ENCODE measurements at regions not wholly inside any gene's neighbourhood (a gene's known extent, or its start where the extent isn't known, plus 50 kb on each side); places are given as distances from the start of the nearest gene placed in this dataset.

DNA sequence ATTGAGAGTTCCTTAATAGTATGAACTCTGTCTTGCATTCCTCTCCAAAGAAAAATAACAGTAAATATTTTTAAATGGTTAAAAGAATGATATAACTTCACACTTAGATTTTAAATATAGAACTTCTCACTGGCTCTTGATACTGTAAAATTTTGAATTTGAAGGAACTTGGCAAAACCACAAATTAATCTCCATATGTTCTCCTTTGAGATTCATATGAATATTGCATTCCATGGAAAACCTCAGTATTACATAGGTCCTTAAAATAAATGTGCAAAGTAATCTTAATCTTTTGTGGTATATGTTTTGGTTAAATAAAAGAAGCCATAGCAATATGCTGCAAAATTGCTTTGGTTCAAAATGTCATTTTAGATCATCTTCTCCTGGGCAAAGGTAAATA is 1137.6 kb upstream of the LRRTM3 start:
- TF ChIP-seq CTCF (conservative IDR thresholded peaks at IDR 0.05; ENCODE audit: low read depth in 2 of 2) = no peak
- TF ChIP-seq STAT1 (IDR thresholded peaks at IDR 0.05; ENCODE audit: unreplicated experiment) = no peak
- no peak for TF ChIP-seq EZH2 (IDR thresholded peaks at IDR 0.05; ENCODE audit: low read depth, unreplicated experiment)
- TF ChIP-seq REST (IDR thresholded peaks at IDR 0.05; ENCODE audit: unreplicated experiment) = no peak
- no peak for TF ChIP-seq POLR2AphosphoS5 (IDR thresholded peaks at IDR 0.05; ENCODE audit: low read depth)
- no peak for TF ChIP-seq EZH2phosphoT487 (IDR thresholded peaks at IDR 0.05; ENCODE audit: unreplicated experiment)
- TF ChIP-seq JUNB (IDR thresholded peaks at IDR 0.05; ENCODE audit: unreplicated experiment) = no peak
- no peak for TF ChIP-seq CREB1 (CRISPR knock-in tag; IDR thresholded peaks at IDR 0.05; ENCODE audit: low read depth)
- no peak for TF ChIP-seq ZNF462 (CRISPR knock-in tag; IDR thresholded peaks at IDR 0.05)
- TF ChIP-seq NANOG (IDR thresholded peaks at IDR 0.05; ENCODE audit: borderline replicate concordance) = no peak
- TF ChIP-seq, protein P1, sequence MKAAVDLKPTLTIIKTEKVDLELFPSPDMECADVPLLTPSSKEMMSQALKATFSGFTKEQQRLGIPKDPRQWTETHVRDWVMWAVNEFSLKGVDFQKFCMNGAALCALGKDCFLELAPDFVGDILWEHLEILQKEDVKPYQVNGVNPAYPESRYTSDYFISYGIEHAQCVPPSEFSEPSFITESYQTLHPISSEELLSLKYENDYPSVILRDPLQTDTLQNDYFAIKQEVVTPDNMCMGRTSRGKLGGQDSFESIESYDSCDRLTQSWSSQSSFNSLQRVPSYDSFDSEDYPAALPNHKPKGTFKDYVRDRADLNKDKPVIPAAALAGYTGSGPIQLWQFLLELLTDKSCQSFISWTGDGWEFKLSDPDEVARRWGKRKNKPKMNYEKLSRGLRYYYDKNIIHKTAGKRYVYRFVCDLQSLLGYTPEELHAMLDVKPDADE (IDR thresholded peaks at IDR 0.05) = no peak
- TF ChIP-seq ZNF114 (CRISPR knock-in tag; IDR thresholded peaks at IDR 0.05) = no peak
